Neuronal stem cell (in vitro differentiated cells): ENCODE measurements at regions not wholly inside any gene's neighbourhood (a gene's known extent, or its start where the extent isn't known, plus 50 kb on each side); places are given as distances from the start of the nearest gene placed in this dataset.

ENCODE experiments used
- DNase-seq: peaks from one replicate; pipeline ENCODE4 v3.0.0-alpha.2; 2013; ENCODE audit warnings: low spot score
- H2AFZ ChIP-seq: one replicate; pipeline ENCODE4 v1.6.1; 2013; ENCODE audit warnings: mild to moderate bottlenecking, low read length, inconsistent platforms
- H2AK5ac ChIP-seq: 2 replicates; pipeline ENCODE4 v1.6.1; 2013; ENCODE audit warnings: low read depth, mild to moderate bottlenecking, inconsistent platforms, low read length, moderate library complexity, mixed read lengths
- H2BK120ac ChIP-seq: 2 replicates; pipeline ENCODE4 v1.6.1; 2013; ENCODE audit warnings: low read depth, mild to moderate bottlenecking, inconsistent platforms, low read length, moderate library complexity, mixed read lengths
- H2BK12ac ChIP-seq: one replicate; pipeline ENCODE4 v1.6.1; 2013; ENCODE audit warnings: low read length, inconsistent platforms
- H2BK15ac ChIP-seq: 2 replicates; pipeline ENCODE4 v1.6.1; 2013; ENCODE audit warnings: mild to moderate bottlenecking, low read length, inconsistent platforms, mixed read lengths
- H2BK5ac ChIP-seq: one replicate; pipeline ENCODE4 v1.6.1; 2013; ENCODE audit warnings: inconsistent platforms, mild to moderate bottlenecking, low read length, moderate library complexity
- H3K14ac ChIP-seq: one replicate; pipeline ENCODE4 v1.6.1; 2013; ENCODE audit warnings: low read length, inconsistent platforms
- H3K18ac ChIP-seq: 2 replicates; pipeline ENCODE4 v1.6.1; 2013; ENCODE audit warnings: low read length, inconsistent platforms
- H3K23ac ChIP-seq: 2 replicates; pipeline ENCODE4 v1.6.1; 2013; ENCODE audit warnings: low read depth, mild to moderate bottlenecking, mixed read lengths, low read length, inconsistent platforms; ENCODE audit not compliant: poor library complexity
- H3K27ac ChIP-seq: replicated peaks from 3 replicates; pipeline ENCODE4 v1.5.1; 2013; ENCODE audit warnings: low read length, inconsistent platforms
- H3K27me3 ChIP-seq, 3 experiments: 2 replicates each; pipeline ENCODE4 v1.6.1; 2013; ENCODE audit warnings: low read length in 3 of 3, mild to moderate bottlenecking in 2 of 3, inconsistent platforms in 1 of 3, low read depth in 1 of 3, mixed read lengths in 1 of 3, moderate library complexity in 1 of 3; ENCODE audit not compliant: control insufficient read depth in 3 of 3, insufficient read depth in 3 of 3
- H3K36me3 ChIP-seq, 2 donors: replicated peaks in 1 of 2; 2 replicates each; pipeline ENCODE4 v1.6.1; 2013; ENCODE audit warnings: low read length in 2 of 2; ENCODE audit not compliant: control insufficient read depth in 2 of 2, insufficient read depth in 2 of 2
- H3K4ac ChIP-seq: 2 replicates; pipeline ENCODE4 v1.6.1; 2013; ENCODE audit warnings: inconsistent platforms, mild to moderate bottlenecking, low read length, moderate library complexity
- H3K4me1 ChIP-seq, 2 donors: 1 replicate in 1 of 2; 2 replicates in 1 of 2; pipeline ENCODE4 v1.6.1; 2013; ENCODE audit warnings: low read length in 2 of 2, low read depth in 1 of 2; ENCODE audit not compliant: control insufficient read depth in 2 of 2, insufficient read depth in 1 of 2
- H3K4me2 ChIP-seq: one replicate; pipeline ENCODE4 v1.6.1; 2013; ENCODE audit warnings: mild to moderate bottlenecking, low read length, inconsistent platforms; ENCODE audit not compliant: insufficient read depth, poor library complexity, severe bottlenecking
- H3K4me3 ChIP-seq, 2 donors: 2 replicates each; pipeline ENCODE4 v1.5.1; 2013; ENCODE audit warnings: low read length in 2 of 2, mild to moderate bottlenecking in 2 of 2, inconsistent platforms in 1 of 2, moderate library complexity in 1 of 2
- H3K79me1 ChIP-seq: one replicate; pipeline ENCODE4 v1.6.1; 2013; ENCODE audit warnings: low read depth, mild to moderate bottlenecking, inconsistent platforms, low read length, moderate library complexity
- H3K9ac ChIP-seq: one replicate; pipeline ENCODE4 v1.6.1; 2013; ENCODE audit warnings: mild to moderate bottlenecking, low read depth, low read length, inconsistent platforms; ENCODE audit not compliant: poor library complexity
- H3K9me3 ChIP-seq, 2 donors: replicated peaks in 1 of 2; 2 replicates each; pipeline versions ENCODE3 to v1.6.1; 2013; ENCODE audit warnings: low read length in 2 of 2, mild to moderate bottlenecking in 2 of 2, inconsistent platforms in 1 of 2, low read depth in 1 of 2, mixed read lengths in 1 of 2, moderate library complexity in 1 of 2; ENCODE audit not compliant: control insufficient read depth in 2 of 2, insufficient read depth in 1 of 2
- H4K8ac ChIP-seq: one replicate; pipeline ENCODE4 v1.6.1; 2013; ENCODE audit warnings: low read depth, mild to moderate bottlenecking, inconsistent platforms, low read length, moderate library complexity
- H4K91ac ChIP-seq: one replicate; pipeline ENCODE4 v1.6.1; 2013; ENCODE audit warnings: low read length, low read depth, mild to moderate bottlenecking, inconsistent platforms; ENCODE audit not compliant: poor library complexity
- WGBS, 2 donors: extraction: QIAGEN DNeasy Blood & Tissue Kit; methylation state at CpG; one replicate each; pipeline ENCODE4 v1.1.7; 2013; ENCODE audit warnings: missing lambda C conversion rate in 2 of 2, mixed read lengths in 1 of 2; ENCODE audit not compliant: insufficient read length in 2 of 2, insufficient replicate concordance in 1 of 2; ENCODE audit errors: extremely low coverage in 2 of 2; 5-methylcytosine and 5-hydroxymethylcytosine counted together

DNA sequence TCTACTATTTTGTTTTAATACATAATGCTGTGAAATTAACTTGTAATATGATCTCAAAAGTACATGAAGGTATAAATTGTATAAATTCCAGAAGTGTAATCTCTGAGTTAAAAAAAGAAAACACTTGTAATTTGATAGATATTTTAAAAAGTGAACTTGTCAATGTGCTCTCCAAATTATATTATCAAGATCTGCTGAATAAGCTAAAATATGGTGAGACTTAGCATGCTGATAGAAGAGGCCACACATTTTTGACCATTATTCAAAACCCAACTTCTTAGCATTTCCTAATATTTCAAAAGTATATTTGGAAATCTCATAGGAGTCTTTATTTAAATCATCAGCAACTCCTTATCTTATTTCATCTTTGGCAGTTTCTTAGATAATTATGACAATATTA, 657.1 kb upstream of the BOD1L1 start:
- Histone ChIP-seq H3K79me1 (no peaks in the 10 kb centered on the region), H3K9ac (no peak overlapping the region), H3K27me3 (no peaks in the 10 kb centered on the region), H2AFZ (no peak overlapping the region), H2BK12ac (no peak overlapping the region), H3K27ac (no peak overlapping the region), H3K36me3 (no peaks in the 10 kb centered on the region), H3K14ac (no peak overlapping the region), H3K9me3 (no peaks in the 10 kb centered on the region), H3K23ac (no peak overlapping the region), H3K18ac (no peak overlapping the region), H3K4me1 (no peaks in the 10 kb centered on the region), H3K4me3 (no peak overlapping the region), H3K4ac (no peak overlapping the region), H2BK120ac (no peak overlapping the region), H4K8ac (no peak overlapping the region), H2BK5ac (no peak overlapping the region), H4K91ac (no peak overlapping the region), H2AK5ac (no peak overlapping the region), H3K4me2 (no peak overlapping the region), H2BK15ac (no peak overlapping the region)
- no peak for DNase-seq

DNA sequence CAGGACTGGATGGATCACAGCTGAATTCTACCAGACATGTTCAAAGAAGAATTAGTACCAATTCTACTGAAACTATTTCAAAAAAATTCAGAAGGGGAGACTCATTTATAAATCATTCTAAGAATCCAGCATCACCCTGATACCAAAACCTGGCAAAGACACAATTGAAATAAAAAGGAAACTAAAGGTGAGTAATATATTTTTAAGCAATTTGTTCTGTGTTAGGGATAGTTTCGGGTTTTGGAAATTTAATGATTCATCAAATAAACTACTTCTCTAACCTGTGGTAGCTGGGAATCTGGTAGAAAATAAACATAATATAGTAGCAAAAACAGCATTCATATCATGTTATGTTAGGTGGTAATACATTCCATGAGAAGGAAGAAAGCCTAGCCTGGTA, 662.2 kb upstream of the BOD1L1 start:
- Histone ChIP-seq H3K4ac (no peak overlapping the region), H2AK5ac (no peak overlapping the region), H3K23ac (no peak overlapping the region), H3K79me1 (no peaks in the 10 kb centered on the region), H2AFZ (no peak overlapping the region), H4K8ac (no peak overlapping the region), H3K18ac (no peak overlapping the region), H2BK15ac (no peak overlapping the region), H3K14ac (no peak overlapping the region), H3K36me3 (no peaks in the 10 kb centered on the region), H3K4me3 (no peak overlapping the region), H2BK5ac (no peak overlapping the region), H3K27me3 (no peaks in the 10 kb centered on the region), H2BK12ac (no peak overlapping the region), H3K4me2 (no peak overlapping the region), H4K91ac (no peak overlapping the region), H2BK120ac (no peak overlapping the region), H3K4me1 (no peaks in the 10 kb centered on the region), H3K9ac (no peak overlapping the region), H3K9me3 (no peaks in the 10 kb centered on the region), H3K27ac (no peak overlapping the region)
- no peak for DNase-seq
- WGBS, 2 donors: 100% methylated on average over 1 of the region's 1 CpG; no CpG with 5 or more reads in 1 of the 2 donors

DNA sequence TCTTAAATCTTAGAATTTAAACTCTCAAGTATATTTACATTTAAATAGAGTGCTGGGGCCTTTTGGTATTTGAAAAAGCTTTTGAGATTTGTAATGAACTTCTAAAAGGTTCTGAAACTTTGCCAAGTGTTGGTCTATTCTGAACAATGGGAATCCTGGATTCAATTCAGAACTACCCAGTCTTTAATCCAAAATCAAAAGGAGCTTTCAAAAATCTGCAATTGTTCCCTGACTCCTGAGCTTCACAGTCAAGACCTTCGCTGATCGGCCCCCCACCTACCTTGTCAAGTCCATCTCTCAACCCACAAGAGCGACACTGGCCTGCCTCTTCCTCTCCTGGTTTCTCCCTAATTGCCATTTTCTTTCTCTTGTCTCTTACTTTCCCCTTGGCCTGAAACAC, 666.1 kb upstream of the BOD1L1 start:
- no peak overlapping the region for H3K14ac ChIP-seq
- no peak overlapping the region for H3K27ac ChIP-seq
- H4K91ac ChIP-seq: no peak overlapping the region
- H3K4me1 ChIP-seq: no peaks in the 10 kb centered on the region
- no peak overlapping the region for H2BK15ac ChIP-seq
- no peak overlapping the region for H2BK12ac ChIP-seq
- no peak overlapping the region for H2BK120ac ChIP-seq
- no peaks in the 10 kb centered on the region for H3K36me3 ChIP-seq
- no peak for DNase-seq
- no peak overlapping the region for H3K23ac ChIP-seq
- H3K79me1 ChIP-seq: no peaks in the 10 kb centered on the region
- H2BK5ac ChIP-seq: no peak overlapping the region
- no peak overlapping the region for H4K8ac ChIP-seq
- no peak overlapping the region for H3K18ac ChIP-seq
- H3K4ac ChIP-seq: no peak overlapping the region
- no peak overlapping the region for H2AFZ ChIP-seq
- no peak overlapping the region for H3K4me3 ChIP-seq
- no peak overlapping the region for H2AK5ac ChIP-seq
- no peak overlapping the region for H3K9ac ChIP-seq
- no peaks in the 10 kb centered on the region for H3K9me3 ChIP-seq
- H3K4me2 ChIP-seq: no peak overlapping the region
- no peaks in the 10 kb centered on the region for H3K27me3 ChIP-seq
- WGBS, 2 donors: no CpG with 5 or more reads among the region's 3 CpGs

DNA sequence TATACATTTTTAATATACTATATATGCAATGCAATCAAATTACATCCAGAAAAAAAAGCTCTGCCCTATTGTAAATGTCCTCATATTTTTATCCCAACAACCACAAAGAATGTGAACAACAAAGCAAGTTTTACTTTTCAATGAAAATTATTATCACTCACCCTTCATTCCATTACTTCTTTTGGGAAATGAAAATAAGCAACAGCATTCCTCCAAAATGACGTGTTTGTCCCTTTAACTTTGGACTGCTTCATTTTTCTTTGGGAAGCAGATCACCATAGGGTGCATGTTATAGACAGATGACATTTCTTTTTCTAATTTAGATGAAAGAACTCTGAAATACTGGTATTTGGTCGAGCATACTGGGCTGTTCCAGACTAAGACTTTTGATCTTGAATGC, 667.1 kb upstream of the BOD1L1 start:
- no peak overlapping the region for H3K9ac ChIP-seq
- no peak overlapping the region for H4K91ac ChIP-seq
- H3K4ac ChIP-seq: no peak overlapping the region
- no peak for DNase-seq
- no peak overlapping the region for H3K4me3 ChIP-seq
- H3K27me3 ChIP-seq: no peaks in the 10 kb centered on the region
- H2AFZ ChIP-seq: no peak overlapping the region
- no CpG with 5 or more reads among the region's 2 CpGs for WGBS, 2 donors
- no peak overlapping the region for H3K23ac ChIP-seq
- H3K36me3 ChIP-seq: no peaks in the 10 kb centered on the region
- no peak overlapping the region for H3K27ac ChIP-seq
- no peaks in the 10 kb centered on the region for H3K4me1 ChIP-seq
- H2BK120ac ChIP-seq: no peak overlapping the region
- H2BK15ac ChIP-seq: no peak overlapping the region
- H3K9me3 ChIP-seq: no peaks in the 10 kb centered on the region
- H2AK5ac ChIP-seq: no peak overlapping the region
- no peak overlapping the region for H3K18ac ChIP-seq
- H3K79me1 ChIP-seq: no peaks in the 10 kb centered on the region
- H3K4me2 ChIP-seq: no peak overlapping the region
- H4K8ac ChIP-seq: no peak overlapping the region
- no peak overlapping the region for H2BK5ac ChIP-seq
- H2BK12ac ChIP-seq: no peak overlapping the region
- H3K14ac ChIP-seq: no peak overlapping the region
